B cell (primary cell): ENCODE measurements at regions not wholly inside any gene's neighbourhood (a gene's known extent, or its start where the extent isn't known, plus 50 kb on each side); places are given as distances from the start of the nearest gene placed in this dataset.

Source experiments
- ATAC-seq: fragments of 200-7000 bp; cut with Tn5 transposase; one replicate; pipeline ENCODE4 v1.10.0; 2021; ENCODE audit warnings: low read depth, mild to moderate bottlenecking, moderate number of reproducible peaks, moderate library complexity
- CTCF ChIA-PET: fragments of 350-600 bp; sonication (Branson Sonifier 250); formaldehyde crosslinking; loops from one replicate; lab custom pipeline; 2021; ENCODE audit warnings: antibody characterized with exemption, inconsistent platforms; lab: Charles Lee
- POLR2A ChIA-PET: fragments of 350-600 bp; sonication (Branson Sonifier 250); formaldehyde crosslinking; loops from one replicate; lab custom pipeline; 2021; ENCODE audit warnings: antibody characterized with exemption; lab: Charles Lee
- DNase-seq: peaks from one replicate; pipeline ENCODE4 v3.0.0; 2013
- H2AFZ ChIP-seq: 2 replicates; pipeline ENCODE4 v1.6.1; 2012; ENCODE audit warnings: mild to moderate bottlenecking, low read depth, low read length; ENCODE audit not compliant: insufficient read depth, poor library complexity, severe bottlenecking
- H3K27ac ChIP-seq, 2 donors: 1 replicate in 1 of 2; 2 replicates in 1 of 2; pipeline ENCODE4 v1.5.1; 2012 to 2013; ENCODE audit warnings: low read length in 2 of 2, mild to moderate bottlenecking in 2 of 2, moderate library complexity in 1 of 2
- H3K27me3 ChIP-seq, 4 experiments: fragments of 200-600 bp in 1 of 4; sonication (generic) in 1 of 4; replicated peaks in 1 of 4; 1 replicate in 2 of 4; 2 replicates in 2 of 4; pipeline versions ENCODE4 v1.6.1 to v1.7.0; 2013 to 2016; ENCODE audit warnings: low read length in 3 of 4, mild to moderate bottlenecking in 2 of 4, mixed read lengths in 1 of 4, moderate library complexity in 1 of 4; ENCODE audit not compliant: insufficient read depth in 4 of 4, control insufficient read depth in 3 of 4; ENCODE audit errors: control extremely low read depth in 1 of 4
- H3K36me3 ChIP-seq, 2 experiments: replicated peaks in 1 of 2; 1 replicate in 1 of 2; 2 replicates in 1 of 2; pipeline versions ENCODE4 v1.6.1 to v1.7.1; 2013; ENCODE audit warnings: low read length in 1 of 2; ENCODE audit not compliant: insufficient read depth in 2 of 2, control insufficient read depth in 1 of 2; ENCODE audit errors: control extremely low read depth in 1 of 2, extremely low read depth in 1 of 2
- H3K4me1 ChIP-seq, 2 donors: fragments of 200-600 bp in 1 of 2; sonication (generic) in 1 of 2; 1 replicate in 1 of 2; 2 replicates in 1 of 2; pipeline versions ENCODE4 v1.5.1 to v1.6.1; 2013 to 2017; ENCODE audit warnings: low read length in 2 of 2; ENCODE audit not compliant: control insufficient read depth in 2 of 2, insufficient read depth in 2 of 2
- H3K4me2 ChIP-seq: replicated peaks from 2 replicates; pipeline ENCODE3; 2012; ENCODE audit warnings: mild to moderate bottlenecking, low read depth, low read length; ENCODE audit not compliant: poor library complexity, severe bottlenecking
- H3K4me3 ChIP-seq, 5 experiments: fragments of 200-600 bp in 1 of 5; sonication (generic) in 1 of 5; 1 replicate in 3 of 5; 2 replicates in 2 of 5; pipeline versions ENCODE4 v1.5.1 to v1.7.0; 2011 to 2016; ENCODE audit warnings: low read length in 4 of 5, mild to moderate bottlenecking in 4 of 5, low read depth in 2 of 5, control low read depth in 1 of 5, moderate library complexity in 1 of 5; ENCODE audit not compliant: insufficient read depth in 1 of 5; ENCODE audit errors: control extremely low read depth in 1 of 5, extremely low read depth in 1 of 5
- H3K79me2 ChIP-seq: fragments of 200-600 bp; sonication (generic); one replicate; pipeline ENCODE4 v1.6.0; 2016; ENCODE audit warnings: low read length; ENCODE audit not compliant: control insufficient read depth, insufficient read depth
- H3K9ac ChIP-seq: fragments of 200-600 bp; sonication (generic); 2 replicates; pipeline ENCODE4 v1.6.1; 2017; ENCODE audit warnings: mild to moderate bottlenecking, low read length, moderate library complexity
- H3K9me3 ChIP-seq, 3 donors: one replicate each; pipeline versions ENCODE4 v1.6.1 to v1.7.1; 2013; ENCODE audit warnings: low read length in 2 of 3; ENCODE audit not compliant: control insufficient read depth in 2 of 3, insufficient read depth in 1 of 3; ENCODE audit errors: control extremely low read depth in 1 of 3
- H4K20me1 ChIP-seq: 2 replicates; pipeline ENCODE4 v1.6.0; 2012; ENCODE audit warnings: mild to moderate bottlenecking, low read length; ENCODE audit not compliant: insufficient read depth, control insufficient read depth, poor library complexity, severe bottlenecking
- H3K27ac Mint-ChIP-seq: one replicate; pipeline ENCODE4 v1.8.0; 2021; ENCODE audit warnings: mixed read lengths
- H3K27me3 Mint-ChIP-seq: one replicate; pipeline ENCODE4 v1.8.0; 2021; ENCODE audit warnings: mixed read lengths
- H3K4me1 Mint-ChIP-seq: one replicate; pipeline ENCODE4 v1.8.0; 2021; ENCODE audit warnings: mixed read lengths
- H3K4me3 Mint-ChIP-seq: one replicate; pipeline ENCODE4 v1.8.0; 2021; ENCODE audit warnings: mixed read lengths
- H3K9me3 Mint-ChIP-seq: one replicate; pipeline ENCODE4 v1.8.0; 2022; ENCODE audit warnings: mixed read lengths; ENCODE audit not compliant: insufficient read depth
- EZH2 ChIP-seq: IDR thresholded peaks from 2 replicates; pipeline ENCODE4 v1.6.1; 2012; ENCODE audit warnings: borderline replicate concordance, low read depth, mild to moderate bottlenecking, moderate library complexity, low read length; ENCODE audit not compliant: insufficient read depth, poor library complexity, severe bottlenecking
- WGBS: methylation state at CpG from one replicate; pipeline ENCODE4 v1.1.5; 2013; ENCODE audit warnings: missing lambda C conversion rate; ENCODE audit not compliant: insufficient coverage; 5-methylcytosine and 5-hydroxymethylcytosine counted together
- intact Hi-C: fragments of 100-400 bp; cut with micrococcal nuclease; formaldehyde crosslinking; loops from one replicate; pipeline ENCODE4 v1.10.0; 2022
- TF ChIP-seq, protein P1 (sequence below): fragments of 200-600 bp; IDR thresholded peaks from one replicate; pipeline ENCODE4 v1.8.0; 2022; ENCODE audit warnings: antibody characterized with exemption, mild to moderate bottlenecking

DNA sequence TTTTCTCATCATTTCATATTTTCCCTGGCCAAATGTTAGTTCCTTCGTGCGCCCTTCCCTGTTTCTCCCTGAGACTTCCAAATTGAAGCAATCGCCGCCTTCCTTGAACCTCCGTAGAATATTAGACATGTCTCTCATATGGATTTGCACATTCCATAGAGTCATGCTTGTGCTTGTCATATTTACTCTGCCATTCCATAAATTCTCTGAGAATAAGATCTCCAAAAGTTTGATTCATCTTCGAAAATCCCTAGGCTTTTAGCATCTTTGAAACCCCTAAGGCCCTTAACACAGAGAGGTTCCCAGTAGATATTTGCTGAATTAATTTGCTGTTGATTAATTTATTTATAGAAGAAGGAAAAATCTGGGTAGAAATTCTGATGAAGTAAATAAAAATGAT is 202.2 kb upstream of the PIK3C3 start:
- Histone ChIP-seq H4K20me1 (no peaks in the 10 kb centered on the region), H3K9ac (no peak overlapping the region), H3K4me3 (no peak overlapping the region), H3K9me3 (no peaks in the 10 kb centered on the region), H3K4me2 (no peak overlapping the region), H2AFZ (no peak overlapping the region), H3K4me1 (no peaks in the 10 kb centered on the region), H3K36me3 (no peaks in the 10 kb centered on the region), H3K27me3 (no peaks in the 10 kb centered on the region), H3K79me2 (no peaks in the 10 kb centered on the region), H3K27ac (no peak overlapping the region)
- DNase-seq (no peak), ATAC-seq (no peak)
- Mint-ChIP-seq H3K4me1 (no peaks in the 10 kb centered on the region), H3K9me3 (no peaks in the 10 kb centered on the region), H3K4me3 (no peak overlapping the region), H3K27me3 (no peaks in the 10 kb centered on the region), H3K27ac (no peak overlapping the region)
- intact Hi-C loops, result no loop called here
- CTCF ChIA-PET, result no interaction called here
- POLR2A ChIA-PET, result no interaction called here
- 100% methylated on average over 5 of the region's 6 CpGs for WGBS
- TF ChIP-seq EZH2, result no peak
- TF ChIP-seq, protein P1, sequence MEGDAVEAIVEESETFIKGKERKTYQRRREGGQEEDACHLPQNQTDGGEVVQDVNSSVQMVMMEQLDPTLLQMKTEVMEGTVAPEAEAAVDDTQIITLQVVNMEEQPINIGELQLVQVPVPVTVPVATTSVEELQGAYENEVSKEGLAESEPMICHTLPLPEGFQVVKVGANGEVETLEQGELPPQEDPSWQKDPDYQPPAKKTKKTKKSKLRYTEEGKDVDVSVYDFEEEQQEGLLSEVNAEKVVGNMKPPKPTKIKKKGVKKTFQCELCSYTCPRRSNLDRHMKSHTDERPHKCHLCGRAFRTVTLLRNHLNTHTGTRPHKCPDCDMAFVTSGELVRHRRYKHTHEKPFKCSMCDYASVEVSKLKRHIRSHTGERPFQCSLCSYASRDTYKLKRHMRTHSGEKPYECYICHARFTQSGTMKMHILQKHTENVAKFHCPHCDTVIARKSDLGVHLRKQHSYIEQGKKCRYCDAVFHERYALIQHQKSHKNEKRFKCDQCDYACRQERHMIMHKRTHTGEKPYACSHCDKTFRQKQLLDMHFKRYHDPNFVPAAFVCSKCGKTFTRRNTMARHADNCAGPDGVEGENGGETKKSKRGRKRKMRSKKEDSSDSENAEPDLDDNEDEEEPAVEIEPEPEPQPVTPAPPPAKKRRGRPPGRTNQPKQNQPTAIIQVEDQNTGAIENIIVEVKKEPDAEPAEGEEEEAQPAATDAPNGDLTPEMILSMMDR, result no peak

- H3K27me3 ChIP-seq, result no peaks in the 10 kb centered on the region
Observed at GRCh38 chr18:41751652-41752051, 203.4 kb upstream of the PIK3C3 start.

More at GRCh38 chr18:41751652-41752051, 203.4 kb upstream of the PIK3C3 start:
- H3K27ac ChIP-seq, result no peak overlapping the region
- no peaks in the 10 kb centered on the region for H3K36me3 ChIP-seq
- H3K27me3 Mint-ChIP-seq, result no peaks in the 10 kb centered on the region
- POLR2A ChIA-PET, result no interaction called here
- no peak overlapping the region for H2AFZ ChIP-seq
- H4K20me1 ChIP-seq, result no peaks in the 10 kb centered on the region
- CTCF ChIA-PET, result no interaction called here
- no peak overlapping the region for H3K4me2 ChIP-seq
- intact Hi-C loops, result no loop called here
- no peak overlapping the region for H3K4me3 ChIP-seq
- ATAC-seq (no peak), DNase-seq (no peak)
- no peak overlapping the region for H3K27ac Mint-ChIP-seq
- no peaks in the 10 kb centered on the region for H3K4me1 ChIP-seq
- H3K9ac ChIP-seq, result no peak overlapping the region
- TF ChIP-seq EZH2, result no peak
- TF ChIP-seq, protein P1, result no peak
- H3K9me3 ChIP-seq, result no peaks in the 10 kb centered on the region
- WGBS, result no CpG with 5 or more reads among the region's 1 CpG
- no peaks in the 10 kb centered on the region for H3K4me1 Mint-ChIP-seq
- no peaks in the 10 kb centered on the region for H3K9me3 Mint-ChIP-seq
- H3K79me2 ChIP-seq, result no peaks in the 10 kb centered on the region
- H3K4me3 Mint-ChIP-seq, result no peak overlapping the region
